Adrenal gland (tissue), 5 donors: ENCODE measurements at regions not wholly inside any gene's neighbourhood (a gene's known extent, or its start where the extent isn't known, plus 50 kb on each side); places are given as distances from the start of the nearest gene placed in this dataset.

ENCODE experiments used
- POLR2A ChIP-seq, 2 donors: fragments of 450-650 bp; IDR thresholded peaks; one replicate each; pipeline ENCODE4 v1.6.1; 2017; ENCODE audit warnings: antibody characterized with exemption in 2 of 2, mild to moderate bottlenecking in 2 of 2, moderate library complexity in 1 of 2
- TF ChIP-seq, protein P1 (sequence below), 6 experiments: fragments of 450-650 bp in 4 of 6; fragments of 200-600 bp in 2 of 6; sonication (generic) in 1 of 6; IDR thresholded peaks; 1 replicate in 5 of 6; 2 replicates in 1 of 6; pipeline versions ENCODE4 v1.5.1 to v1.8.0; 2016 to 2021; ENCODE audit warnings: antibody characterized with exemption in 6 of 6, mild to moderate bottlenecking in 2 of 6, moderate library complexity in 1 of 6
- donor health status: DM: no; HTN: no; CAD: no.

DNA sequence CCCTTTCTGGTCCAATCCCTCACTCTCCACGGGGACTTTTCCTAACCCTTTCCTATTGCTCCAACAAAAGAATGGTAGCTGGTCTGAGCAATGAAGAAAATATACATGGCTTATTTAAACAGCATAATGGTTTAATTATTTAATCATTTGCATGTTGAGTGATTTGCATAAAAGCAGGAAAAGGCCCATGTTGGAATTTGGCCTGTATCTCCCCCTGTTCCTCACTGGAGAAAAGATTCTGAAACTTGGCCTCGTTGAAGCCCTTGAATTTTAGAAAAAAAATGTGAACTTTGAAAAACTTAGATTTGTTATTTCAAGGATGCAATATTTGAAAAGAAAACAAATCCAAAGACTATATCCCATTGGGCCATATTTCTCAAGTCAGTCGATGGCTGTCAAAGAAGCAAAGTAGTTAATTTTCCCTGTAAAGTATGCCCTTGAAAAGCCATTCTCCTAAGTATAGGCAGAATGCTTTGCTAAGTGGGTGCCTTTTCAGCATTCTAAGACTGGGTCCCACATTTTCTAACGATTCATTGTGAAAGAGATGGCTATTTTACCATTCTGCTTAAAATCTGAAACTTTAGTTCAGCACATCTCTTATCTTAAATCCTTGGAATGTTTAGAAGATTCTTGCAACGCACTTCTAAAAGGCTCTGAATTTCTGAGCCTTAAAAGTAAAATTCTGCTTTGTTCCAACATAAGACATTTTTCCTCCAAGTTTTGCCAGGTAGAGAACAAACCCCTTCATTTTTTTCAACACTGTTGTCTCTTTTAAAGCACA lies 428.8 kb downstream of the ARHGEF28 start:
- TF ChIP-seq, protein P1, sequence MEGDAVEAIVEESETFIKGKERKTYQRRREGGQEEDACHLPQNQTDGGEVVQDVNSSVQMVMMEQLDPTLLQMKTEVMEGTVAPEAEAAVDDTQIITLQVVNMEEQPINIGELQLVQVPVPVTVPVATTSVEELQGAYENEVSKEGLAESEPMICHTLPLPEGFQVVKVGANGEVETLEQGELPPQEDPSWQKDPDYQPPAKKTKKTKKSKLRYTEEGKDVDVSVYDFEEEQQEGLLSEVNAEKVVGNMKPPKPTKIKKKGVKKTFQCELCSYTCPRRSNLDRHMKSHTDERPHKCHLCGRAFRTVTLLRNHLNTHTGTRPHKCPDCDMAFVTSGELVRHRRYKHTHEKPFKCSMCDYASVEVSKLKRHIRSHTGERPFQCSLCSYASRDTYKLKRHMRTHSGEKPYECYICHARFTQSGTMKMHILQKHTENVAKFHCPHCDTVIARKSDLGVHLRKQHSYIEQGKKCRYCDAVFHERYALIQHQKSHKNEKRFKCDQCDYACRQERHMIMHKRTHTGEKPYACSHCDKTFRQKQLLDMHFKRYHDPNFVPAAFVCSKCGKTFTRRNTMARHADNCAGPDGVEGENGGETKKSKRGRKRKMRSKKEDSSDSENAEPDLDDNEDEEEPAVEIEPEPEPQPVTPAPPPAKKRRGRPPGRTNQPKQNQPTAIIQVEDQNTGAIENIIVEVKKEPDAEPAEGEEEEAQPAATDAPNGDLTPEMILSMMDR (IDR thresholded peaks at IDR 0.05): no peak
- no peak for TF ChIP-seq POLR2A (IDR thresholded peaks at IDR 0.05)
